HEK293 (cell line): ENCODE measurements at regions not wholly inside any gene's neighbourhood (a gene's known extent, or its start where the extent isn't known, plus 50 kb on each side); places are given as distances from the start of the nearest gene placed in this dataset.

ENCODE experiments used
- CTCF ChIA-PET: fragments of 350-600 bp; formaldehyde crosslinking; extraction: SDS; loops from one replicate; lab custom pipeline; 2021; ENCODE audit warnings: antibody characterized with exemption; lab: Yijun Ruan, JAX
- POLR2A ChIA-PET: fragments of 300-600 bp; formaldehyde crosslinking; extraction: SDS; loops from one replicate; lab custom pipeline; 2020; ENCODE audit warnings: antibody characterized with exemption, inconsistent platforms; lab: Yijun Ruan, JAX
- H3K27ac ChIP-seq: fragments of 200-500 bp; sonication (Bioruptor generic); 2 replicates; pipeline ENCODE4 v1.5.1; 2014; ENCODE audit warnings: low read depth, low read length, control low read depth, inconsistent platforms; ENCODE audit errors: extremely low read depth
- H3K36me3 ChIP-seq, 2 experiments: fragments of 200-500 bp in 1 of 2; sonication (Bioruptor generic) in 1 of 2; 1 replicate in 1 of 2; 2 replicates in 1 of 2; pipeline ENCODE4 v1.5.1; 2014 to 2017; ENCODE audit warnings: inconsistent platforms in 2 of 2, low read length in 2 of 2; ENCODE audit not compliant: control insufficient read depth in 2 of 2, insufficient read depth in 1 of 2
- H3K4me1 ChIP-seq: fragments of 200-500 bp; sonication (Bioruptor generic); 2 replicates; pipeline ENCODE4 v1.5.1; 2014; ENCODE audit warnings: mild to moderate bottlenecking, low read length, inconsistent platforms; ENCODE audit not compliant: control insufficient read depth, insufficient read depth
- H3K4me3 ChIP-seq: 2 replicates; pipeline ENCODE4 v1.5.1; 2011; ENCODE audit warnings: low read depth, mild to moderate bottlenecking, control low read depth, low read length, moderate library complexity
- H3K9me3 ChIP-seq: fragments of 200-500 bp; sonication (Bioruptor generic); 2 replicates; pipeline ENCODE4 v1.5.1; 2014; ENCODE audit warnings: low read depth, low read length, inconsistent platforms; ENCODE audit not compliant: control insufficient read depth, insufficient read depth
- GFI1B ChIP-seq: fragments of 450-650 bp; formaldehyde crosslinking; IDR thresholded peaks from 2 replicates; pipeline ENCODE4 v1.5.1; 2016; ENCODE audit warnings: missing biosample characterization, missing genetic modification characterization
- MEIS1 ChIP-seq: sonication (generic); formaldehyde crosslinking; IDR thresholded peaks from 2 replicates; pipeline ENCODE4 v1.8.1; 2022; ENCODE audit warnings: missing genetic modification reagents, mild to moderate bottlenecking, borderline replicate concordance
- SALL2 ChIP-seq: fragments of 450-650 bp; formaldehyde crosslinking; IDR thresholded peaks from 2 replicates; pipeline ENCODE4 v1.5.0; 2017; ENCODE audit warnings: missing biosample characterization, mild to moderate bottlenecking, missing genetic modification characterization, borderline replicate concordance
- SCRT1 ChIP-seq: fragments of 450-650 bp; formaldehyde crosslinking; IDR thresholded peaks from 2 replicates; pipeline ENCODE4 v1.5.1; 2016; ENCODE audit warnings: missing biosample characterization, missing genetic modification characterization, borderline replicate concordance
- TCF7L2 ChIP-seq: IDR thresholded peaks from 2 replicates; pipeline ENCODE4 v1.6.1; 2011; ENCODE audit warnings: low read depth, mild to moderate bottlenecking, inconsistent platforms, low read length, moderate library complexity, borderline replicate concordance
- WT1 ChIP-seq: fragments of 450-650 bp; formaldehyde crosslinking; IDR thresholded peaks from 2 replicates; pipeline ENCODE4 v1.5.1; 2016; ENCODE audit warnings: missing biosample characterization, missing genetic modification characterization
- ZBTB1 ChIP-seq: fragments of 450-650 bp; formaldehyde crosslinking; IDR thresholded peaks from 2 replicates; pipeline ENCODE4 v1.5.1; 2016; ENCODE audit warnings: missing biosample characterization, missing genetic modification characterization
- ZBTB11 ChIP-seq: fragments of 450-650 bp; formaldehyde crosslinking; conservative IDR thresholded peaks from 2 replicates; pipeline ENCODE4 v1.5.1; 2016; ENCODE audit warnings: low read depth, missing biosample characterization, missing genetic modification characterization
- ZEB2 ChIP-seq: fragments of 450-650 bp; formaldehyde crosslinking; IDR thresholded peaks from 2 replicates; pipeline ENCODE4 v1.5.1; 2016; ENCODE audit warnings: missing biosample characterization, missing genetic modification characterization
- ZNF133 ChIP-seq: fragments of 450-650 bp; formaldehyde crosslinking; IDR thresholded peaks from 2 replicates; pipeline ENCODE4 v1.5.1; 2016; ENCODE audit warnings: missing biosample characterization, missing genetic modification characterization
- ZNF2 ChIP-seq: fragments of 450-650 bp; formaldehyde crosslinking; IDR thresholded peaks from 2 replicates; pipeline ENCODE4 v1.5.1; 2016; ENCODE audit warnings: missing biosample characterization, missing genetic modification characterization
- ZNF211 ChIP-seq: fragments of 450-650 bp; formaldehyde crosslinking; IDR thresholded peaks from 2 replicates; pipeline ENCODE4 v1.5.1; 2016; ENCODE audit warnings: low read depth, missing biosample characterization, missing genetic modification characterization
- ZNF221 ChIP-seq: fragments of 450-650 bp; formaldehyde crosslinking; IDR thresholded peaks from 2 replicates; pipeline ENCODE4 v1.5.1; 2017; ENCODE audit warnings: missing biosample characterization, missing genetic modification characterization, borderline replicate concordance
- ZNF37A ChIP-seq: fragments of 450-650 bp; IDR thresholded peaks from 2 replicates; pipeline ENCODE4 v1.5.1; 2018; ENCODE audit warnings: missing biosample characterization, missing genetic modification characterization
- ZNF423 ChIP-seq: fragments of 450-650 bp; formaldehyde crosslinking; IDR thresholded peaks from 2 replicates; pipeline ENCODE4 v1.5.1; 2016; ENCODE audit warnings: missing biosample characterization, missing genetic modification characterization
- ZNF529 ChIP-seq: fragments of 450-650 bp; formaldehyde crosslinking; IDR thresholded peaks from 2 replicates; pipeline ENCODE4 v1.5.1; 2017; ENCODE audit warnings: missing genetic modification characterization, missing biosample characterization; ENCODE audit not compliant: insufficient replicate concordance
- ZNF596 ChIP-seq: fragments of 450-650 bp; IDR thresholded peaks from 2 replicates; pipeline ENCODE4 v1.5.0; 2018; ENCODE audit warnings: missing biosample characterization, mild to moderate bottlenecking, missing genetic modification characterization, moderate library complexity
- ZNF600 ChIP-seq: fragments of 450-650 bp; formaldehyde crosslinking; IDR thresholded peaks from 2 replicates; pipeline ENCODE4 v1.5.1; 2016; ENCODE audit warnings: missing biosample characterization, missing genetic modification characterization
- ZNF621 ChIP-seq: fragments of 450-650 bp; formaldehyde crosslinking; IDR thresholded peaks from 2 replicates; pipeline ENCODE4 v1.5.1; 2017; ENCODE audit warnings: missing biosample characterization, missing genetic modification characterization
- ZNF658 ChIP-seq: fragments of 450-650 bp; formaldehyde crosslinking; IDR thresholded peaks from 2 replicates; pipeline ENCODE4; 2016; ENCODE audit warnings: missing biosample characterization, missing genetic modification characterization
- ZNF707 ChIP-seq: fragments of 450-650 bp; formaldehyde crosslinking; IDR thresholded peaks from 2 replicates; pipeline ENCODE4 v1.5.1; 2016; ENCODE audit warnings: missing biosample characterization, missing genetic modification characterization
- ZNF776 ChIP-seq: fragments of 450-650 bp; formaldehyde crosslinking; IDR thresholded peaks from 2 replicates; pipeline ENCODE4 v1.5.0; 2017; ENCODE audit warnings: missing biosample characterization, missing genetic modification characterization, borderline replicate concordance
- TF ChIP-seq, protein P1 (sequence below): fragments of 450-650 bp; formaldehyde crosslinking; IDR thresholded peaks from 2 replicates; pipeline ENCODE4 v1.5.1; 2016; ENCODE audit warnings: missing biosample characterization, missing genetic modification characterization
- TF ChIP-seq, protein P2 (sequence below): fragments of 450-650 bp; IDR thresholded peaks from 2 replicates; pipeline ENCODE4 v1.5.1; 2018; ENCODE audit warnings: missing biosample characterization, missing genetic modification characterization

DNA sequence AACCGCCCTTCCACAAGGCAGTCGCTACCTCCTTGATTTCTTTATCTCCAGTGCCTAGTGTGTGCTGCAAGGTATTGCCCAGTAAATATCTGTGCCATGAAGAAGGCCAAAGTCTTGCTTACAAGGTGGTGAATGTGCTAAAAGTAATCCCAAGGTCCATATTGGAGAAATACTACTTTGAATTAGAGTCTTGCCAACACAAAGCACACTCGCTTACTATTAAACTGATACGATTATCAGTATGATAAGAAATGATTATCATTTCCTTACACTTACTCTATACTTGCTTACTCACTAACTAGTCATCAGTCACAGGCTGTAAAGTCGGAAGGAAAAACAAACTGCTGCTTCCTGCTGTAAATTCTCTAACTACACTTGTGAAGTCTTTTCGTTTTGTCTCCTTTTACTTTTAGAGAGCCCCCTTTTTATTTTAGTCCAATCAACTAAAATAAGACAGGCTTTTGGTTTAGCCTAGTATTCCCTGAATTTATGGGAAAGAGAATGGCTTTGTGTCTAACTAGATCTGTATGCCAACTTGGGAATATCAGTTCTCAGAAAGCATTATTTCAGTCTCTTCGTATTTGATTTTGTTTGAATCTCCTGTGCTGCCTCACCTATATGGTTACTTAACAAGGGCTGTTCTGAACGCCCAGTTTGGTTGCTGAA lies 107.1 kb upstream of the TSC22D2 start:
- Histone ChIP-seq H3K27ac (no peak overlapping the region), H3K36me3 (no peaks in the 10 kb centered on the region), H3K4me1 (no peaks in the 10 kb centered on the region), H3K9me3 (no peaks in the 10 kb centered on the region), H3K4me3 (no peak overlapping the region)
- no peak for TF ChIP-seq ZNF133 (tag by site-specific recombination)
- no peak for TF ChIP-seq ZNF596
- no peak for TF ChIP-seq ZNF529 (tag by site-specific recombination)
- TF ChIP-seq SCRT1 (tag by site-specific recombination) = no peak
- no peak for TF ChIP-seq MEIS1 (CRISPR knock-in tag)
- no peak for TF ChIP-seq ZNF211 (tag by site-specific recombination)
- TF ChIP-seq ZBTB11 (tag by site-specific recombination) = no peak
- TF ChIP-seq ZNF658 = no peak
- TF ChIP-seq ZNF423 = no peak
- TF ChIP-seq ZNF776 (tag by site-specific recombination) = no peak
- TF ChIP-seq ZNF221 (tag by site-specific recombination) = no peak
- no peak for TF ChIP-seq TCF7L2
- no peak for TF ChIP-seq ZNF600 (tag by site-specific recombination)
- TF ChIP-seq WT1 (tag by site-specific recombination) = no peak
- no peak for TF ChIP-seq SALL2
- TF ChIP-seq ZNF707 = no peak
- TF ChIP-seq, protein P1, sequence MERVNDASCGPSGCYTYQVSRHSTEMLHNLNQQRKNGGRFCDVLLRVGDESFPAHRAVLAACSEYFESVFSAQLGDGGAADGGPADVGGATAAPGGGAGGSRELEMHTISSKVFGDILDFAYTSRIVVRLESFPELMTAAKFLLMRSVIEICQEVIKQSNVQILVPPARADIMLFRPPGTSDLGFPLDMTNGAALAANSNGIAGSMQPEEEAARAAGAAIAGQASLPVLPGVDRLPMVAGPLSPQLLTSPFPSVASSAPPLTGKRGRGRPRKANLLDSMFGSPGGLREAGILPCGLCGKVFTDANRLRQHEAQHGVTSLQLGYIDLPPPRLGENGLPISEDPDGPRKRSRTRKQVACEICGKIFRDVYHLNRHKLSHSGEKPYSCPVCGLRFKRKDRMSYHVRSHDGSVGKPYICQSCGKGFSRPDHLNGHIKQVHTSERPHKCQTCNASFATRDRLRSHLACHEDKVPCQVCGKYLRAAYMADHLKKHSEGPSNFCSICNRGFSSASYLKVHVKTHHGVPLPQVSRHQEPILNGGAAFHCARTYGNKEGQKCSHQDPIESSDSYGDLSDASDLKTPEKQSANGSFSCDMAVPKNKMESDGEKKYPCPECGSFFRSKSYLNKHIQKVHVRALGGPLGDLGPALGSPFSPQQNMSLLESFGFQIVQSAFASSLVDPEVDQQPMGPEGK (tag by site-specific recombination) = no peak
- no peak for TF ChIP-seq GFI1B (tag by site-specific recombination)
- TF ChIP-seq, protein P2, sequence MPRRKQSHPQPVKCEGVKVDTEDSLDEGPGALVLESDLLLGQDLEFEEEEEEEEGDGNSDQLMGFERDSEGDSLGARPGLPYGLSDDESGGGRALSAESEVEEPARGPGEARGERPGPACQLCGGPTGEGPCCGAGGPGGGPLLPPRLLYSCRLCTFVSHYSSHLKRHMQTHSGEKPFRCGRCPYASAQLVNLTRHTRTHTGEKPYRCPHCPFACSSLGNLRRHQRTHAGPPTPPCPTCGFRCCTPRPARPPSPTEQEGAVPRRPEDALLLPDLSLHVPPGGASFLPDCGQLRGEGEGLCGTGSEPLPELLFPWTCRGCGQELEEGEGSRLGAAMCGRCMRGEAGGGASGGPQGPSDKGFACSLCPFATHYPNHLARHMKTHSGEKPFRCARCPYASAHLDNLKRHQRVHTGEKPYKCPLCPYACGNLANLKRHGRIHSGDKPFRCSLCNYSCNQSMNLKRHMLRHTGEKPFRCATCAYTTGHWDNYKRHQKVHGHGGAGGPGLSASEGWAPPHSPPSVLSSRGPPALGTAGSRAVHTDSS = no peak
- CTCF ChIA-PET = interaction anchor here (1.0 kb wide), 1 partner anchor 62 kb away, joined by 3 read pairs; no protein-coding TSS in a partner anchor
- POLR2A ChIA-PET = no interaction called here

- ChIA-PET POLR2A (no interaction called here), CTCF (no interaction called here)
- TF ChIP-seq ZBTB1 (no peak), ZNF37A (no peak), ZNF621 (tag by site-specific recombination) (no peak), ZNF2 (tag by site-specific recombination) (no peak), ZEB2 (no peak)
- no peaks in the 10 kb centered on the region for H3K4me1 ChIP-seq
- H3K9me3 ChIP-seq = no peaks in the 10 kb centered on the region
- no peak overlapping the region for H3K27ac ChIP-seq
- H3K36me3 ChIP-seq = no peaks in the 10 kb centered on the region
- no peak overlapping the region for H3K4me3 ChIP-seq
Measured at GRCh38 chr3:150300388-150300787, 107.7 kb upstream of the TSC22D2 start.
